SH-SY5Y (cell line): ENCODE measurements at regions not wholly inside any gene's neighbourhood (a gene's known extent, or its start where the extent isn't known, plus 50 kb on each side); places are given as distances from the start of the nearest gene placed in this dataset.

Experiments
- GATA2 ChIP-seq: IDR thresholded peaks from 2 replicates; pipeline ENCODE4 v1.6.1; 2011; ENCODE audit warnings: mild to moderate bottlenecking, low read depth, low read length
- GATA3 ChIP-seq: IDR thresholded peaks from 2 replicates; pipeline ENCODE4 v1.6.1; 2011; ENCODE audit warnings: low read depth, mild to moderate bottlenecking, low read length, moderate library complexity

DNA sequence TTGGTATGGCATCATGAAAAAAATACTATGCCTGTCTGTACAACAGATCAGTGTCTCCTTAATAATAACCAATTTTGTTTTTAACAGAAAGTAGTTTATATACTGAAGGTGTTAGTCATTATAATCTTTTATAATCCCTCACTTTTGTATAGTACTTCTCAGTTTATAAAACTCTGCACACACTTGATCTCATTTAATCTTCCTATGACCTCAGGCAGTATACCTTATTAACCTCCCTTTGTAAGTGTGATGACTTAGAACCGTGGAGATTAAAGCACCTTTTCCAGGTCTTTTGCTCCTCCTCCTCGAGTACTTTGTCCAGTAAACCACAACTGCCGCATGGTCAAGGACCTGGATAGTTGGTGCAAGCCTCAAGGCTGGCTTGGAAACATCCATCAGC is 945.5 kb downstream of the EPHA4 start:
- TF ChIP-seq GATA2 (no peak), GATA3 (no peak)
